ENCODE measurements at regions not wholly inside any gene's neighbourhood (a gene's known extent, or its start where the extent isn't known, plus 50 kb on each side); places are given as distances from the start of the nearest gene placed in this dataset.

GRCh38 chr2:41724465-41724864 is 323.4 kb upstream of the PKDCC start:
- Histone ChIP-seq H3K4me3 (ENCODE audit: insufficient read depth, low read depth, low read length) (no peak overlapping the region), H3K36me3 (replicated peaks; ENCODE audit: control insufficient read depth, insufficient read depth, low read length) (no peaks in the 10 kb centered on the region), H3K27me3 (ENCODE audit: control insufficient read depth, insufficient read depth, low read length) (no peaks in the 10 kb centered on the region)
- no peak for DNase-seq

- no peak for DNase-seq
- H3K27me3 ChIP-seq (ENCODE audit: control insufficient read depth, insufficient read depth, low read length), result no peaks in the 10 kb centered on the region
- H3K36me3 ChIP-seq (replicated peaks; ENCODE audit: control insufficient read depth, insufficient read depth, low read length), result no peaks in the 10 kb centered on the region
- H3K4me3 ChIP-seq (ENCODE audit: insufficient read depth, low read depth, low read length), result no peak overlapping the region
These were observed 321.9 kb upstream of the PKDCC start for GRCh38 chr2:41725901-41726300.

- no peaks in the 10 kb centered on the region for H3K36me3 ChIP-seq (replicated peaks; ENCODE audit: control insufficient read depth, insufficient read depth, low read length)
- H3K27me3 ChIP-seq (ENCODE audit: control insufficient read depth, insufficient read depth, low read length), result no peaks in the 10 kb centered on the region
- no peak overlapping the region for H3K4me3 ChIP-seq (ENCODE audit: insufficient read depth, low read depth, low read length)
- DNase-seq, result no peak
These were observed 321.5 kb upstream of the PKDCC start for GRCh38 chr2:41726364-41726763.

GRCh38 chr2:41727152-41727551 is 320.7 kb upstream of the PKDCC start:
- H3K4me3 ChIP-seq (ENCODE audit: insufficient read depth, low read depth, low read length), result no peak overlapping the region
- H3K36me3 ChIP-seq (replicated peaks; ENCODE audit: control insufficient read depth, insufficient read depth, low read length), result no peaks in the 10 kb centered on the region
- H3K27me3 ChIP-seq (ENCODE audit: control insufficient read depth, insufficient read depth, low read length), result no peaks in the 10 kb centered on the region
- no peak for DNase-seq

- Histone ChIP-seq H3K4me3 (ENCODE audit: insufficient read depth, low read depth, low read length) (no peak overlapping the region), H3K36me3 (replicated peaks; ENCODE audit: control insufficient read depth, insufficient read depth, low read length) (no peaks in the 10 kb centered on the region), H3K27me3 (ENCODE audit: control insufficient read depth, insufficient read depth, low read length) (no peaks in the 10 kb centered on the region)
- no peak for DNase-seq
These were observed 320.1 kb upstream of the PKDCC start for GRCh38 chr2:41727711-41728110.

- no peak for DNase-seq
These were observed 319.0 kb upstream of the PKDCC start for GRCh38 chr2:41728788-41729338.

GRCh38 chr2:41729800-41730364 is 317.9 kb upstream of the PKDCC start:
- Histone ChIP-seq H3K27me3 (ENCODE audit: control insufficient read depth, insufficient read depth, low read length) (no peaks in the 10 kb centered on the region), H3K36me3 (replicated peaks; ENCODE audit: control insufficient read depth, insufficient read depth, low read length) (no peaks in the 10 kb centered on the region), H3K4me3 (ENCODE audit: insufficient read depth, low read depth, low read length) (no peak overlapping the region)
- DNase-seq, result no peak

More at GRCh38 chr2:41728788-41729338, 319.0 kb upstream of the PKDCC start:
- Histone ChIP-seq H3K36me3 (replicated peaks; ENCODE audit: control insufficient read depth, insufficient read depth, low read length) (no peaks in the 10 kb centered on the region), H3K27me3 (ENCODE audit: control insufficient read depth, insufficient read depth, low read length) (no peaks in the 10 kb centered on the region), H3K4me3 (ENCODE audit: insufficient read depth, low read depth, low read length) (no peak overlapping the region)

- no peak overlapping the region for H3K4me3 ChIP-seq (ENCODE audit: insufficient read depth, low read depth, low read length)
- no peaks in the 10 kb centered on the region for H3K27me3 ChIP-seq (ENCODE audit: control insufficient read depth, insufficient read depth, low read length)
- DNase-seq, result no peak
- H3K36me3 ChIP-seq (replicated peaks; ENCODE audit: control insufficient read depth, insufficient read depth, low read length), result no peaks in the 10 kb centered on the region
These were observed 312.8 kb upstream of the PKDCC start for GRCh38 chr2:41735006-41735405.

- no peak for DNase-seq
- Histone ChIP-seq H3K27me3 (ENCODE audit: control insufficient read depth, insufficient read depth, low read length) (no peaks in the 10 kb centered on the region), H3K4me3 (ENCODE audit: insufficient read depth, low read depth, low read length) (no peak overlapping the region), H3K36me3 (replicated peaks; ENCODE audit: control insufficient read depth, insufficient read depth, low read length) (no peaks in the 10 kb centered on the region)
These were observed 312.3 kb upstream of the PKDCC start for GRCh38 chr2:41735476-41735875.

GRCh38 chr2:41736105-41736567 is 311.7 kb upstream of the PKDCC start:
- Histone ChIP-seq H3K27me3 (ENCODE audit: control insufficient read depth, insufficient read depth, low read length) (no peaks in the 10 kb centered on the region), H3K4me3 (ENCODE audit: insufficient read depth, low read depth, low read length) (no peak overlapping the region), H3K36me3 (replicated peaks; ENCODE audit: control insufficient read depth, insufficient read depth, low read length) (no peaks in the 10 kb centered on the region)
- DNase-seq, result no peak

GRCh38 chr2:41736586-41736985 is 311.2 kb upstream of the PKDCC start:
- no peaks in the 10 kb centered on the region for H3K36me3 ChIP-seq (replicated peaks; ENCODE audit: control insufficient read depth, insufficient read depth, low read length)
- DNase-seq, result no peak
- H3K4me3 ChIP-seq (ENCODE audit: insufficient read depth, low read depth, low read length), result no peak overlapping the region
- no peaks in the 10 kb centered on the region for H3K27me3 ChIP-seq (ENCODE audit: control insufficient read depth, insufficient read depth, low read length)

GRCh38 chr2:41737888-41738287 is 309.9 kb upstream of the PKDCC start:
- Histone ChIP-seq H3K27me3 (ENCODE audit: control insufficient read depth, insufficient read depth, low read length) (no peaks in the 10 kb centered on the region), H3K36me3 (replicated peaks; ENCODE audit: control insufficient read depth, insufficient read depth, low read length) (no peaks in the 10 kb centered on the region), H3K4me3 (ENCODE audit: insufficient read depth, low read depth, low read length) (no peak overlapping the region)
- no peak for DNase-seq

- Histone ChIP-seq H3K4me3 (ENCODE audit: insufficient read depth, low read depth, low read length) (no peak overlapping the region), H3K36me3 (replicated peaks; ENCODE audit: control insufficient read depth, insufficient read depth, low read length) (no peaks in the 10 kb centered on the region), H3K27me3 (ENCODE audit: control insufficient read depth, insufficient read depth, low read length) (no peaks in the 10 kb centered on the region)
- DNase-seq, result no peak
These were observed 305.7 kb upstream of the PKDCC start for GRCh38 chr2:41741951-41742595.

- Histone ChIP-seq H3K4me3 (ENCODE audit: insufficient read depth, low read depth, low read length) (no peak overlapping the region), H3K36me3 (replicated peaks; ENCODE audit: control insufficient read depth, insufficient read depth, low read length) (no peaks in the 10 kb centered on the region), H3K27me3 (ENCODE audit: control insufficient read depth, insufficient read depth, low read length) (no peaks in the 10 kb centered on the region)
- DNase-seq, result no peak
These were observed 304.5 kb upstream of the PKDCC start for GRCh38 chr2:41743324-41743723.

- Histone ChIP-seq H3K4me3 (ENCODE audit: insufficient read depth, low read depth, low read length) (no peak overlapping the region), H3K36me3 (replicated peaks; ENCODE audit: control insufficient read depth, insufficient read depth, low read length) (no peaks in the 10 kb centered on the region), H3K27me3 (ENCODE audit: control insufficient read depth, insufficient read depth, low read length) (no peaks in the 10 kb centered on the region)
- DNase-seq, result no peak
These were observed 297.0 kb upstream of the PKDCC start for GRCh38 chr2:41750829-41751228.
